Mesenchymal stem cell (in vitro differentiated cells and primary cell): ENCODE measurements at regions not wholly inside any gene's neighbourhood (a gene's known extent, or its start where the extent isn't known, plus 50 kb on each side); places are given as distances from the start of the nearest gene placed in this dataset.

Experiments
- DNase-seq: peaks from one replicate; pipeline ENCODE4 v3.0.0-alpha.2; 2013
- H2AFZ ChIP-seq: one replicate; pipeline ENCODE4 v1.6.1; 2013; ENCODE audit warnings: low read depth, mild to moderate bottlenecking, control low read depth, inconsistent platforms, low read length, moderate library complexity
- H2AK5ac ChIP-seq: 2 replicates; pipeline ENCODE4 v1.6.1; 2013; ENCODE audit warnings: low read length, moderate library complexity, mild to moderate bottlenecking, inconsistent platforms; ENCODE audit not compliant: severe bottlenecking
- H2BK120ac ChIP-seq: one replicate; pipeline ENCODE4 v1.6.1; 2013; ENCODE audit warnings: low read depth, mild to moderate bottlenecking, inconsistent platforms, low read length, moderate library complexity
- H2BK12ac ChIP-seq, 2 experiments: one replicate each; pipeline ENCODE4 v1.6.1; 2013; ENCODE audit warnings: inconsistent platforms in 2 of 2, low read length in 2 of 2, mild to moderate bottlenecking in 2 of 2, moderate library complexity in 2 of 2, control low read depth in 1 of 2
- H2BK15ac ChIP-seq: one replicate; pipeline ENCODE4 v1.6.1; 2013; ENCODE audit warnings: mild to moderate bottlenecking, low read depth, inconsistent platforms; ENCODE audit not compliant: poor library complexity, severe bottlenecking
- H2BK5ac ChIP-seq: 2 replicates; pipeline ENCODE4 v1.6.1; 2013; ENCODE audit warnings: low read depth, mild to moderate bottlenecking, low read length, control low read depth, inconsistent platforms; ENCODE audit not compliant: poor library complexity, severe bottlenecking
- H3K14ac ChIP-seq, 2 experiments: one replicate each; pipeline ENCODE4 v1.6.1; 2013; ENCODE audit warnings: inconsistent platforms in 2 of 2, low read length in 2 of 2, control low read depth in 1 of 2, mild to moderate bottlenecking in 1 of 2, moderate library complexity in 1 of 2
- H3K18ac ChIP-seq, 2 experiments: one replicate each; pipeline ENCODE4 v1.6.1; 2013; ENCODE audit warnings: inconsistent platforms in 2 of 2, low read length in 2 of 2, control low read depth in 1 of 2, low read depth in 1 of 2, mild to moderate bottlenecking in 1 of 2
- H3K23ac ChIP-seq, 2 experiments: one replicate each; pipeline ENCODE4 v1.6.1; 2013; ENCODE audit warnings: inconsistent platforms in 2 of 2, low read length in 2 of 2, mild to moderate bottlenecking in 2 of 2, moderate library complexity in 2 of 2, control low read depth in 1 of 2
- H3K27ac ChIP-seq: 2 replicates; pipeline ENCODE4 v1.5.1; 2013; ENCODE audit warnings: mild to moderate bottlenecking, moderate library complexity, low read length, control low read depth, inconsistent platforms; ENCODE audit not compliant: poor library complexity, severe bottlenecking
- H3K27me3 ChIP-seq, 2 experiments: 2 replicates each; pipeline versions ENCODE4 v1.6.1 to v1.7.0; 2013; ENCODE audit warnings: low read length in 2 of 2, mild to moderate bottlenecking in 2 of 2, moderate library complexity in 2 of 2, control low read depth in 1 of 2, inconsistent platforms in 1 of 2; ENCODE audit not compliant: control insufficient read depth in 1 of 2, insufficient read depth in 1 of 2
- H3K36me3 ChIP-seq, 2 experiments: 2 replicates each; pipeline versions ENCODE4 v1.6.1 to v1.7.0; 2013; ENCODE audit warnings: low read length in 2 of 2, control low read depth in 1 of 2, inconsistent platforms in 1 of 2, low read depth in 1 of 2, mild to moderate bottlenecking in 1 of 2; ENCODE audit not compliant: insufficient read depth in 2 of 2, control insufficient read depth in 1 of 2
- H3K4ac ChIP-seq, 2 experiments: one replicate each; pipeline ENCODE4 v1.6.1; 2013; ENCODE audit warnings: inconsistent platforms in 2 of 2, low read length in 2 of 2, mild to moderate bottlenecking in 2 of 2, moderate library complexity in 2 of 2, control low read depth in 1 of 2, low read depth in 1 of 2
- H3K4me1 ChIP-seq: 2 replicates; pipeline ENCODE4 v1.6.1; 2013; ENCODE audit warnings: low read depth, low read length, control low read depth; ENCODE audit not compliant: control insufficient read depth, insufficient read depth
- H3K4me2 ChIP-seq: 2 replicates; pipeline ENCODE4 v1.6.1; 2013; ENCODE audit warnings: low read length, mild to moderate bottlenecking, inconsistent platforms; ENCODE audit not compliant: poor library complexity, severe bottlenecking
- H3K4me3 ChIP-seq, 2 experiments: 2 replicates each; pipeline versions ENCODE4 v1.5.1 to v1.7.0; 2013; ENCODE audit warnings: low read length in 2 of 2, mild to moderate bottlenecking in 2 of 2, control low read depth in 1 of 2, low read depth in 1 of 2; ENCODE audit not compliant: insufficient read depth in 1 of 2
- H3K79me1 ChIP-seq: replicated peaks from 2 replicates; pipeline ENCODE4 v1.6.1; 2013; ENCODE audit warnings: mild to moderate bottlenecking, control low read depth, low read length, inconsistent platforms; ENCODE audit not compliant: poor library complexity, severe bottlenecking
- H3K9ac ChIP-seq: 2 replicates; pipeline ENCODE4 v1.7.0; 2013; ENCODE audit warnings: mild to moderate bottlenecking, low read length, moderate library complexity
- H3K9me3 ChIP-seq: 2 replicates; pipeline ENCODE4 v1.7.0; 2013; ENCODE audit warnings: mild to moderate bottlenecking, low read length; ENCODE audit not compliant: control insufficient read depth
- H4K8ac ChIP-seq: one replicate; pipeline ENCODE4 v1.6.1; 2013; ENCODE audit warnings: inconsistent platforms, mild to moderate bottlenecking, low read length, moderate library complexity
- H4K91ac ChIP-seq: one replicate; pipeline ENCODE4 v1.6.1; 2013; ENCODE audit warnings: mild to moderate bottlenecking, low read length, inconsistent platforms
- WGBS: methylation state at CpG from one replicate; pipeline ENCODE4 v1.1.7; 2013; ENCODE audit warnings: mixed read lengths; 5-methylcytosine and 5-hydroxymethylcytosine counted together

DNA sequence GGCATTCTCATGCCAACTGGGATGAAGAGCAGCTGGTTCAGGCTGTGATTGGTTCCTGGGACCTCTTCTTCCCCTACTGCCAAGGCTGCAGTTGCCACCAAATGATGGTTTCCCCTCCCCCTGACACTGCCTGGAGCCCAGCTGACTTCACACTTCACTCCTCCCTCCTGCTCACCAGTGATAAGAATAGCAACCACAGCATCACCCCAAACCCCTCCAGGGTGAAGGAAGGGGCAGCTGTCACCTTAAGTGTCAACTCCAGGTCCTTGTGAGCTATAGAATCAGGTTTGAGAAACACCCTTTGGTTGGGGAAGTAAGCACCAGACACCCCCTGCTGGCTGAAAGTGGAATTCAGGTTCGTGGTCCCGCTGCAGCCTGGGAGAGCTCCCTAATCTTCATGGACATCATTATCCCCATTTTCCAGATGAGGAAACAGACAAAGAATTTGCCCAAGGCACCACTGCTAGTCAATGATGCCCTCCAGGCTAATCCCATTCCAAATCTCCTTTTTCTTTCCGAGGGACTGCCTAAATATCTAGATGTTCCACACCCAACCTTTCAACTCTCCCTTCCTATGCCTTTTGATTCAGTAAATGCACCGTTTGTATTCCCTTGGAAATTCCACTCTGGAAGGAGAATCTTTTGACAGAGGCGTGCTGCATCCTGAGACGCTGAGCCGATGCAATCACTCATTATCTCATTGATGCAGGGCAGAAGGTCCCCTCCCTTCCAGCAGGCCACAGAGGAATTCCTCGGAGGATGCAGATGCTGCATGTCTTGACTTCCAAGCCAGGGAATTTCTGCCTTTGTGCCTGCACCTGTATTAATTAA lies 50.6 kb upstream of the UQCRFS1 start:
- Histone ChIP-seq H3K9me3 (no peaks in the 10 kb centered on the region), H4K91ac (no peak overlapping the region), H2AFZ (no peak overlapping the region), H2BK15ac (no peak overlapping the region), H3K27ac (no peak overlapping the region), H3K4ac (no peak overlapping the region), H3K9ac (no peak overlapping the region), H3K23ac (no peak overlapping the region), H2BK5ac (no peak overlapping the region), H3K14ac (no peak overlapping the region), H2BK12ac (no peak overlapping the region), H2AK5ac (no peak overlapping the region), H3K27me3 (peaks cover 0 to 37% of the 10 kb centered on the region in 2 experiments), H4K8ac (no peak overlapping the region), H2BK120ac (no peak overlapping the region), H3K4me2 (no peak overlapping the region), H3K18ac (no peak overlapping the region), H3K4me1 (no peaks in the 10 kb centered on the region), H3K79me1 (no peaks in the 10 kb centered on the region), H3K36me3 (no peaks in the 10 kb centered on the region), H3K4me3 (no peak overlapping the region)
- 37% methylated on average over 8 of the region's 8 CpGs for whole genome bisulfite sequencing
- DNase-seq, result no peak

DNA sequence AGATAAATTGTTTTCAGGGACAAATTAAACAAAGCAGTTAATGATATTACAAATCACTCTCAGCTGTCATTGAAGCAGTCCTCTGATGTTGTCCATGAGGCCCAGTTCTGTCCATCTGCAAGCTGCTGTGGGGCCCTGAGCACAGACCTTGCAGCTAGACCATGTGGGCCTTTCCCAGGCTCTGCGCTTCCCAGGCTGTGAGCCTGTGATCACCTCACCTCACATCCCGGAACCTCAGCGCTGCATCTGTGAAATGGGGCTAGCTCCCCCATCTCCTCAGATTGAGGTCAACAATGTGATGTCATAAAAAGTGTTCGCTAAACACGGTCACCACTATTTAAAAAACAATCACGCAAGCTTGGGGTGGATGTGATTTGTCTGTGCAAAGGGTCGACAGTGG lies 51.9 kb upstream of the UQCRFS1 start:
- Histone ChIP-seq H2BK5ac (no peak overlapping the region), H3K27me3 (peaks cover 0 to 48% of the 10 kb centered on the region in 2 experiments), H4K8ac (no peak overlapping the region), H3K9ac (no peak overlapping the region), H3K4me3 (no peak overlapping the region), H3K27ac (no peak overlapping the region), H3K18ac (no peak overlapping the region), H4K91ac (no peak overlapping the region), H2BK15ac (no peak overlapping the region), H3K9me3 (no peaks in the 10 kb centered on the region), H3K79me1 (no peaks in the 10 kb centered on the region), H2BK120ac (no peak overlapping the region), H2BK12ac (no peak overlapping the region), H3K36me3 (no peaks in the 10 kb centered on the region), H3K14ac (no peak overlapping the region), H3K4ac (no peak overlapping the region), H3K23ac (no peak overlapping the region), H3K4me1 (no peaks in the 10 kb centered on the region), H2AFZ (no peak overlapping the region), H2AK5ac (no peak overlapping the region), H3K4me2 (no peak overlapping the region)
- WGBS, result 88% methylated on average over 7 of the region's 7 CpGs
- no peak for DNase-seq

DNA sequence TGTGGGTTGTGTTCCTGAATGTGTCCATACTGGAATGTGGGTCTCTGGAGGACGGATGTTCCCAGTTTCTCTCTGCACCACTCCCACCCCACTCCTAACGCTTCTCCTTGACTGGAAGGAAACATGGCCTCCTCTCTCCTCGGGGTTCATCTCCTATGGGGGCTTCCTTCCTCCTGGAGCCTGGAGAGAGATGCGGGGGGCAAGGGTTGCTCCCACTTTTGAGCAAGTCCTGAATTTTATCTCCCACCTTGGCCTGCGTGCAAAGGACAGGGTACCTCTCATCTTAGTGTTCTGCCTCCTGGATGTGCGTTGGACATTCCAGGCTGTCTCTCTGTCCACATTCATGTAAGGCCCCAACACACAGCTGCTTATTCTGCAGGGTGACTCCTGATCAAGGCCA lies 52.5 kb upstream of the UQCRFS1 start:
- H2BK5ac ChIP-seq, result no peak overlapping the region
- peaks cover 0 to 51% of the 10 kb centered on the region in 2 experiments for H3K27me3 ChIP-seq
- no peak overlapping the region for H3K4me2 ChIP-seq
- H2BK15ac ChIP-seq, result no peak overlapping the region
- no peak overlapping the region for H3K23ac ChIP-seq
- H2AFZ ChIP-seq, result no peak overlapping the region
- no peak overlapping the region for H4K91ac ChIP-seq
- H2AK5ac ChIP-seq, result no peak overlapping the region
- H3K4ac ChIP-seq, result no peak overlapping the region
- no peak overlapping the region for H3K4me3 ChIP-seq
- H3K9me3 ChIP-seq, result no peaks in the 10 kb centered on the region
- H4K8ac ChIP-seq, result no peak overlapping the region
- H3K4me1 ChIP-seq, result no peaks in the 10 kb centered on the region
- H3K18ac ChIP-seq, result no peak overlapping the region
- H3K9ac ChIP-seq, result no peak overlapping the region
- no peak overlapping the region for H3K14ac ChIP-seq
- no peaks in the 10 kb centered on the region for H3K79me1 ChIP-seq
- DNase-seq, result no peak
- no peaks in the 10 kb centered on the region for H3K36me3 ChIP-seq
- 75% methylated on average over 6 of the region's 6 CpGs for WGBS
- no peak overlapping the region for H2BK120ac ChIP-seq
- no peak overlapping the region for H2BK12ac ChIP-seq
- no peak overlapping the region for H3K27ac ChIP-seq

DNA sequence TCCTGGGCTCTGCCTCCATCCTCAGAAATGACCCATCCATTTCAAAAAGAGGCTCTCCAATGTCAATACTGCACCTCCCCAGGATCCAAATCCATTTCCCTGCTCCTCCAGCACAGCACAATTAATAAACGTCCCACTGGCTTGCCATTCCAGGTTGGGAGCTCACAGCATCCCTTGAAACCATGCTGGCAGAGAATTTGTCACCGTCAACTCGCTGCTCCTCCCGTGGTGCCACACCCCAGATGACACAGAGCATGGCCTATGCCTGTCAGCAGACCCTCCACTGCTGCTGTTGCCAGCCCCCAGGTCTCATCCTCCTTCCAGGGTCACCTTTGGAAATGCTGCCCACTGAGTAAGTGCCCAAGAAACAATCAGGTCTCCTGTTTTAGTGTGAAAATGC lies 53.0 kb upstream of the UQCRFS1 start:
- peaks cover 0 to 51% of the 10 kb centered on the region in 2 experiments for H3K27me3 ChIP-seq
- no peak overlapping the region for H3K9ac ChIP-seq
- H3K4me1 ChIP-seq, result no peaks in the 10 kb centered on the region

More for the DNA sequence above, 53.0 kb upstream of the UQCRFS1 start:
- H3K79me1 ChIP-seq, result no peaks in the 10 kb centered on the region
- no peak overlapping the region for H3K4ac ChIP-seq
- H3K4me3 ChIP-seq, result no peak overlapping the region
- 52% methylated on average over 4 of the region's 4 CpGs for WGBS
- no peak overlapping the region for H3K18ac ChIP-seq
- H3K27ac ChIP-seq, result no peak overlapping the region
- no peak overlapping the region for H2BK120ac ChIP-seq
- H3K14ac ChIP-seq, result no peak overlapping the region
- no peaks in the 10 kb centered on the region for H3K9me3 ChIP-seq
- H2AK5ac ChIP-seq, result no peak overlapping the region
- no peak overlapping the region for H2AFZ ChIP-seq
- no peak overlapping the region for H3K23ac ChIP-seq
- no peaks in the 10 kb centered on the region for H3K36me3 ChIP-seq
- H3K4me2 ChIP-seq, result no peak overlapping the region
- H2BK5ac ChIP-seq, result no peak overlapping the region
- no peak for DNase-seq
- no peak overlapping the region for H4K8ac ChIP-seq
- H2BK15ac ChIP-seq, result no peak overlapping the region
- H2BK12ac ChIP-seq, result no peak overlapping the region
- no peak overlapping the region for H4K91ac ChIP-seq
